Breast epithelium (tissue), 4 donors: ENCODE measurements at regions not wholly inside any gene's neighbourhood (a gene's known extent, or its start where the extent isn't known, plus 50 kb on each side); places are given as distances from the start of the nearest gene placed in this dataset.

Source experiments
- DNase-seq, 2 donors: peaks; one replicate each; pipeline ENCODE4 v3.0.0-alpha.2; 2019; ENCODE audit warnings: low spot score in 2 of 2
- H3K27ac ChIP-seq, 2 donors: fragments of 200-600 bp; sonication (generic) in 1 of 2; one replicate each; pipeline ENCODE4 v1.5.1; 2016 to 2019; ENCODE audit warnings: mild to moderate bottlenecking in 1 of 2
- H3K27me3 ChIP-seq, 2 donors: fragments of 200-600 bp; sonication (generic) in 1 of 2; one replicate each; pipeline versions ENCODE4 v1.5.1 to v1.6.0; 2017 to 2019; ENCODE audit warnings: control low read depth in 1 of 2, mild to moderate bottlenecking in 1 of 2
- H3K36me3 ChIP-seq: fragments of 200-600 bp; one replicate; pipeline ENCODE4 v1.5.1; 2019
- H3K4me1 ChIP-seq, 2 donors: fragments of 200-600 bp; sonication (generic); one replicate each; pipeline ENCODE4 v1.5.1; 2016 to 2019; ENCODE audit warnings: control low read depth in 1 of 2
- H3K4me3 ChIP-seq, 3 donors: fragments of 200-600 bp; sonication (generic); 1 replicate in 2 of 3; 2 replicates in 1 of 3; pipeline ENCODE4 v1.5.1; 2016 to 2019; ENCODE audit warnings: mild to moderate bottlenecking in 3 of 3, moderate library complexity in 2 of 3
- H3K9me3 ChIP-seq, 2 donors: fragments of 200-600 bp; sonication (generic) in 1 of 2; one replicate each; pipeline ENCODE4 v1.5.1; 2016 to 2019; ENCODE audit warnings: control low read depth in 1 of 2
- POLR2A ChIP-seq: fragments of 450-650 bp; IDR thresholded peaks from one replicate; pipeline ENCODE4 v1.6.1; 2016; ENCODE audit warnings: antibody characterized with exemption, mild to moderate bottlenecking, moderate library complexity
- POLR2AphosphoS5 ChIP-seq, 3 donors: sonication (generic); formaldehyde crosslinking; IDR thresholded peaks; one replicate each; pipeline ENCODE4 v1.6.1; 2017; ENCODE audit warnings: antibody characterized with exemption in 3 of 3
- intact Hi-C: fragments of 100-400 bp; cut with DNase I; formaldehyde crosslinking; loops from one replicate; pipeline ENCODE4 v1.15.1; 2023; ENCODE audit warnings: low total_unique reads
- TF ChIP-seq, protein P1 (sequence below), 3 donors: fragments of 450-650 bp; IDR thresholded peaks; one replicate each; pipeline ENCODE4 v1.5.1; 2016 to 2017; ENCODE audit warnings: antibody characterized with exemption in 3 of 3, mild to moderate bottlenecking in 3 of 3, moderate library complexity in 3 of 3

GRCh38 chr11:119552106-119552485 is 129.1 kb upstream of the THY1 start:
- DNase-seq: no peak
- Histone ChIP-seq H3K4me3 (no peak overlapping the region), H3K27me3 (no peaks in the 10 kb centered on the region), H3K36me3 (no peaks in the 10 kb centered on the region), H3K27ac (no peak overlapping the region), H3K9me3 (peaks cover under 1 to 7% of the 10 kb centered on the region in 2 donors), H3K4me1 (no peaks in the 10 kb centered on the region)
- no peak for TF ChIP-seq POLR2A
- no peak for TF ChIP-seq POLR2AphosphoS5 (IDR thresholded peaks at IDR 0.05)
- intact Hi-C loops: no loop called here

GRCh38 chr11:119551420-119552105 is 128.6 kb upstream of the THY1 start:
- Histone ChIP-seq H3K9me3 (peaks cover 4 to 5% of the 10 kb centered on the region in 2 donors), H3K4me3 (no peak overlapping the region), H3K4me1 (no peaks in the 10 kb centered on the region), H3K27ac (no peak overlapping the region), H3K36me3 (no peaks in the 10 kb centered on the region), H3K27me3 (no peaks in the 10 kb centered on the region)
- DNase-seq: peak in 1 of 2 donors; percentile 5
- intact Hi-C loops: no loop called here
- TF ChIP-seq POLR2AphosphoS5 (IDR thresholded peaks at IDR 0.05) (no peak), POLR2A (no peak)
- TF ChIP-seq, protein P1, sequence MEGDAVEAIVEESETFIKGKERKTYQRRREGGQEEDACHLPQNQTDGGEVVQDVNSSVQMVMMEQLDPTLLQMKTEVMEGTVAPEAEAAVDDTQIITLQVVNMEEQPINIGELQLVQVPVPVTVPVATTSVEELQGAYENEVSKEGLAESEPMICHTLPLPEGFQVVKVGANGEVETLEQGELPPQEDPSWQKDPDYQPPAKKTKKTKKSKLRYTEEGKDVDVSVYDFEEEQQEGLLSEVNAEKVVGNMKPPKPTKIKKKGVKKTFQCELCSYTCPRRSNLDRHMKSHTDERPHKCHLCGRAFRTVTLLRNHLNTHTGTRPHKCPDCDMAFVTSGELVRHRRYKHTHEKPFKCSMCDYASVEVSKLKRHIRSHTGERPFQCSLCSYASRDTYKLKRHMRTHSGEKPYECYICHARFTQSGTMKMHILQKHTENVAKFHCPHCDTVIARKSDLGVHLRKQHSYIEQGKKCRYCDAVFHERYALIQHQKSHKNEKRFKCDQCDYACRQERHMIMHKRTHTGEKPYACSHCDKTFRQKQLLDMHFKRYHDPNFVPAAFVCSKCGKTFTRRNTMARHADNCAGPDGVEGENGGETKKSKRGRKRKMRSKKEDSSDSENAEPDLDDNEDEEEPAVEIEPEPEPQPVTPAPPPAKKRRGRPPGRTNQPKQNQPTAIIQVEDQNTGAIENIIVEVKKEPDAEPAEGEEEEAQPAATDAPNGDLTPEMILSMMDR (IDR thresholded peaks at IDR 0.05): no peak

- no peak overlapping the region for H3K4me3 ChIP-seq
- no peak for DNase-seq
- H3K27ac ChIP-seq: no peak overlapping the region
- no peaks in the 10 kb centered on the region for H3K4me1 ChIP-seq
- no peaks in the 10 kb centered on the region for H3K36me3 ChIP-seq
- TF ChIP-seq POLR2AphosphoS5 (IDR thresholded peaks at IDR 0.05): no peak
- TF ChIP-seq POLR2A: no peak
- TF ChIP-seq, protein P1 (IDR thresholded peaks at IDR 0.05): no peak
- peaks cover 0 to 4% of the 10 kb centered on the region in 2 donors for H3K9me3 ChIP-seq
- H3K27me3 ChIP-seq: no peaks in the 10 kb centered on the region
- intact Hi-C loops: no loop called here
Measured at GRCh38 chr11:119550053-119550752, 127.2 kb upstream of the THY1 start.

GRCh38 chr11:119547511-119547910 is 124.5 kb upstream of the THY1 start:
- no peak overlapping the region for H3K27ac ChIP-seq
- no peaks in the 10 kb centered on the region for H3K36me3 ChIP-seq
- H3K4me1 ChIP-seq: no peaks in the 10 kb centered on the region
- no peak overlapping the region for H3K4me3 ChIP-seq
- no peak for TF ChIP-seq POLR2AphosphoS5 (IDR thresholded peaks at IDR 0.05)
- no peak for TF ChIP-seq POLR2A
- TF ChIP-seq, protein P1 (IDR thresholded peaks at IDR 0.05): no peak
- DNase-seq: no peak
- H3K9me3 ChIP-seq: peaks cover 0 to 4% of the 10 kb centered on the region in 2 donors
- intact Hi-C loops: no loop called here
- no peaks in the 10 kb centered on the region for H3K27me3 ChIP-seq

DNA sequence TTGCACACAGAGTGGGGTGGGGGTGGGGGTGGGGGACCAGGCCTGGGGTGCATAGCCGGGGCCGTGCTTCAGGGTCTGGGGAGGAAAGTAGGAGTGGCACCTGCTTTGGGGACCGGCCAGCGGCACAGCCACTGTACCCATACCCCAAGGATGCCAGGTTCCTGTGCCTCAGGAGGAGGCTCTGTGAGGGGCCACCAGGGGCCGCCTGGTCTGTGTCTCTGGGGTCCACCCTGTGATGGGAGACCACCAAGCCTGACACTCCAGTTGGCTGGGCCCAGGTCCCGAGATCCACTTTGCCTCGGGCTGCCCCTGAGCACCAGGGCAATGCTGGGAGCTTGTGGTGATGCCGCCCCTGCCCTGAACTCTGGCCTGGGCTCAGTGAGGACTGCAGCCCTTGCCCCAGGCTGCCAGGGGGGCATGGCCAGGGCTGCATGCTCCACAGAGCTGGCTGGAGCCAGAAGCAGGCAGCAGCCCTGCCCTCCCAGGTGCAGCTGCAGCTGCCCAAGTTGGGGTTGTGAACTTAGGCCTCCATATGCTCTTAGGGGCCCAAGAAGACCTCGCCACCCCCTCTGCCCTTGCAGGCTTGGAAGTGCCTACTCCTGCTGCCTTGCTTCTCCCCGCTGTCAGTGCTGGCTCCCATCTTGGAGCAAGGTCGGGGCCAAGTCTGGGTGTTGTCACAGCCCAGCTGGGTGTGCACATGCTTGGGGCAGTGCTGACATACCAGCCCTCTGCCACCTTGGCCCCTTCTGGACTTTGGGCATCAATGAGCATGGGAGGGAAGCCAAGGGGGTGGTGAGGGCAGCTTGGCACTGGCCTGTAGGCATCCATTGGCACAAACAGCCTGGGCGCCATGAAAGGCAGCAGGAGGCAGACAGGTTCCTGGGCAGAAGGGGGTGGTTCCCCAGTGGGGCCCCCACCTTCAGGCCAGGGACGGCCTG is 123.3 kb upstream of the THY1 start:
- Histone ChIP-seq H3K4me1 (no peaks in the 10 kb centered on the region), H3K27ac (no peak overlapping the region), H3K9me3 (peaks cover 0 to 4% of the 10 kb centered on the region in 2 donors), H3K36me3 (no peaks in the 10 kb centered on the region), H3K4me3 (no peak overlapping the region), H3K27me3 (no peaks in the 10 kb centered on the region)
- TF ChIP-seq POLR2A (no peak), POLR2AphosphoS5 (IDR thresholded peaks at IDR 0.05) (no peak)
- TF ChIP-seq, protein P1 (IDR thresholded peaks at IDR 0.05): no peak
- intact Hi-C loops: no loop called here
- no peak for DNase-seq
